Ovary (tissue), 7 donors: ENCODE measurements at regions not wholly inside any gene's neighbourhood (a gene's known extent, or its start where the extent isn't known, plus 50 kb on each side); places are given as distances from the start of the nearest gene placed in this dataset.
"Not testable (repeated sequence)": the region's sequence is repeated elsewhere in the genome, so short reads cannot be mapped to it uniquely, and the experiment has no call there.

Experiments
- DNase-seq, 5 donors: peaks; one replicate each; pipeline ENCODE4 v3.0.0-alpha.2; 2019 to 2020
- H3K27ac ChIP-seq, 2 donors: fragments of 200-600 bp; one replicate each; pipeline versions ENCODE4 v1.5.1 to v1.8.0; 2019 to 2022
- H3K27me3 ChIP-seq: fragments of 200-600 bp; one replicate; pipeline ENCODE4 v1.8.0; 2022
- H3K36me3 ChIP-seq: fragments of 200-600 bp; sonication (generic); one replicate; pipeline ENCODE4 v1.5.1; 2019
- H3K4me1 ChIP-seq: one replicate; pipeline ENCODE4 v1.8.1; 2013; ENCODE audit warnings: mild to moderate bottlenecking, moderate library complexity; ENCODE audit not compliant: insufficient read depth
- H3K4me3 ChIP-seq: fragments of 200-600 bp; sonication (generic); one replicate; pipeline ENCODE4 v1.5.1; 2017
- H3K9me3 ChIP-seq, 2 donors: fragments of 200-600 bp in 1 of 2; sonication (generic) in 1 of 2; one replicate each; pipeline versions ENCODE4 v1.5.1 to v1.8.1; 2013 to 2019; ENCODE audit warnings: mild to moderate bottlenecking in 1 of 2, moderate library complexity in 1 of 2
- CTCF ChIP-seq, 3 donors: fragments of 450-650 bp in 2 of 3; fragments of 200-600 bp in 1 of 3; IDR thresholded peaks; one replicate each; pipeline versions ENCODE4 v1.5.1 to v1.8.0; 2016 to 2022; ENCODE audit warnings: antibody characterized with exemption in 3 of 3, mild to moderate bottlenecking in 1 of 3
- EP300 ChIP-seq: sonication (generic); formaldehyde crosslinking; IDR thresholded peaks from one replicate; pipeline ENCODE4 v1.6.1; 2017; ENCODE audit warnings: antibody characterized with exemption
- POLR2A ChIP-seq: fragments of 450-650 bp; IDR thresholded peaks from one replicate; pipeline ENCODE4 v1.6.1; 2017; ENCODE audit warnings: antibody characterized with exemption, mild to moderate bottlenecking, moderate library complexity
- WGBS, 3 donors: extraction: QIAGEN DNeasy Blood & Tissue Kit in 1 of 3; methylation state at CpG; one replicate each; pipeline versions ENCODE4 v1.1.5 to v1.1.7; 2013 to 2017; 5-methylcytosine and 5-hydroxymethylcytosine counted together
- intact Hi-C, 4 donors: fragments of 100-400 bp; cut with DNase I; formaldehyde crosslinking; loops; one replicate each; pipeline versions ENCODE4 v1.11.0 to v1.15.1; 2022 to 2023
- donor health status: DM: no; HTN: no; CAD: no; lungs with moderate emphysema.
- donor health status: DM: no; HTN: no; CAD: no.
- donor health status: Bipolar disorder and iron deficiency.
- donor health status: DM: no; HTN: no; CAD: no.
- donor health status: DM: yes; HTN: yes; CAD: no.

- Histone ChIP-seq H3K4me1 (no peaks in the 10 kb centered on the region), H3K27me3 (no peaks in the 10 kb centered on the region), H3K4me3 (no peak overlapping the region), H3K27ac (no peak overlapping the region), H3K9me3 (no peaks in the 10 kb centered on the region), H3K36me3 (no peaks in the 10 kb centered on the region)
- intact Hi-C loops: no loop called here
- no peak for DNase-seq
- TF ChIP-seq POLR2A (no peak), EP300 (no peak), CTCF (IDR thresholded peaks at IDR 0.05) (no peak)
These were observed 210.7 kb upstream of the GIMD1 start for GRCh38 chr4:106579236-106579635.

- Histone ChIP-seq H3K4me1 (no peaks in the 10 kb centered on the region), H3K36me3 (no peaks in the 10 kb centered on the region), H3K9me3 (no peaks in the 10 kb centered on the region), H3K27ac (no peak overlapping the region), H3K27me3 (no peaks in the 10 kb centered on the region), H3K4me3 (no peak overlapping the region)
- DNase-seq: no peak
- WGBS, 3 donors: 69 to 73% (median 73%) methylated on average over 7 of the region's 7 CpGs
- no peak for TF ChIP-seq CTCF (IDR thresholded peaks at IDR 0.05)
- no peak for TF ChIP-seq POLR2A
- TF ChIP-seq EP300: no peak
- intact Hi-C loops: no loop called here
These were observed 200.8 kb upstream of the GIMD1 start for GRCh38 chr4:106569146-106570031.

- no peak overlapping the region for H3K4me3 ChIP-seq
- TF ChIP-seq POLR2A (no peak), CTCF (IDR thresholded peaks at IDR 0.05) (no peak), EP300 (no peak)
- DNase-seq: no peak
- H3K27me3 ChIP-seq: no peaks in the 10 kb centered on the region
- no peaks in the 10 kb centered on the region for H3K4me1 ChIP-seq
- H3K36me3 ChIP-seq: no peaks in the 10 kb centered on the region
- H3K9me3 ChIP-seq: no peaks in the 10 kb centered on the region
- H3K27ac ChIP-seq: no peak overlapping the region
- WGBS, 3 donors: 49 to 50% (median 49%) methylated on average over 2 of the region's 2 CpGs
- intact Hi-C loops: no loop called here
These were observed 197.1 kb upstream of the GIMD1 start for GRCh38 chr4:106565727-106566126.

GRCh38 chr4:106563637-106564036, 195.1 kb upstream of the GIMD1 start:
- H3K9me3 ChIP-seq, intact Hi-C loops, H3K4me1 ChIP-seq, H3K4me3 ChIP-seq, H3K36me3 ChIP-seq, H3K27ac ChIP-seq, H3K27me3 ChIP-seq, DNase-seq: not testable (repeated sequence)
- WGBS, 3 donors: 92 to 93% (median 93%) methylated on average over 11 of the region's 11 CpGs

GRCh38 chr4:106551724-106552123, 183.1 kb upstream of the GIMD1 start:
- Histone ChIP-seq H3K9me3 (no peaks in the 10 kb centered on the region), H3K27me3 (no peaks in the 10 kb centered on the region), H3K27ac (no peak overlapping the region), H3K4me3 (no peak overlapping the region), H3K36me3 (no peaks in the 10 kb centered on the region), H3K4me1 (no peaks in the 10 kb centered on the region)
- no peak for DNase-seq
- TF ChIP-seq POLR2A (no peak), CTCF (IDR thresholded peaks at IDR 0.05) (no peak), EP300 (no peak)
- intact Hi-C loops: no loop called here
- 89 to 97% (median 96%) methylated on average over 2 of the region's 2 CpGs for WGBS, 3 donors
